SK-N-SH treated with all-trans-retinoic acid at 6 μM for 48 hours (cell line): ENCODE measurements at regions not wholly inside any gene's neighbourhood (a gene's known extent, or its start where the extent isn't known, plus 50 kb on each side); places are given as distances from the start of the nearest gene placed in this dataset.

ENCODE experiments used
- ATAC-seq: fragments of 200-7000 bp; cut with Tn5 transposase; 3 replicates; pipeline ENCODE4 v1.9.1; 2020; ENCODE audit warnings: mild to moderate bottlenecking, moderate library complexity
- BACH2 ChIP-seq: fragments of 250-450 bp; sonication (Bioruptor Pico); IDR thresholded peaks from 2 replicates; pipeline ENCODE4 v1.9.0; 2021; ENCODE audit warnings: mild to moderate bottlenecking, borderline replicate concordance
- CSDC2 ChIP-seq: fragments of 250-450 bp; sonication (Bioruptor Pico); IDR thresholded peaks from 2 replicates; pipeline ENCODE4 v1.5.0; 2020; ENCODE audit warnings: mild to moderate bottlenecking, moderate library complexity
- GLIS3 ChIP-seq: fragments of 250-450 bp; sonication (Bioruptor Pico); IDR thresholded peaks from 2 replicates; pipeline ENCODE4 v1.5.0; 2020; ENCODE audit warnings: mild to moderate bottlenecking, moderate library complexity
- ISL1 ChIP-seq: fragments of 250-450 bp; sonication (Bioruptor Pico); IDR thresholded peaks from 2 replicates; pipeline ENCODE4 v2.1.2; 2022; ENCODE audit warnings: mild to moderate bottlenecking, moderate library complexity
- OSR1 ChIP-seq: fragments of 250-450 bp; sonication (Bioruptor Pico); IDR thresholded peaks from 2 replicates; pipeline ENCODE4 v1.8.0; 2022; ENCODE audit warnings: moderate library complexity, mild to moderate bottlenecking, inconsistent platforms
- PPARA ChIP-seq: fragments of 250-450 bp; sonication (Bioruptor Pico); IDR thresholded peaks from 2 replicates; pipeline ENCODE4 v1.5.0; 2020; ENCODE audit warnings: mild to moderate bottlenecking, borderline replicate concordance
- RARB ChIP-seq: fragments of 250-450 bp; sonication (Bioruptor Pico); IDR thresholded peaks from 2 replicates; pipeline ENCODE4 v1.8.0; 2021; ENCODE audit warnings: mild to moderate bottlenecking, moderate library complexity
- TCF4 ChIP-seq: fragments of 250-450 bp; sonication (Bioruptor Pico); IDR thresholded peaks from 2 replicates; pipeline ENCODE4 v1.8.0; 2021; ENCODE audit warnings: mild to moderate bottlenecking, moderate library complexity, borderline replicate concordance
- TOX ChIP-seq: fragments of 250-450 bp; sonication (Bioruptor Pico); IDR thresholded peaks from 2 replicates; pipeline ENCODE4 v1.8.0; 2021; ENCODE audit warnings: mild to moderate bottlenecking, moderate library complexity, borderline replicate concordance
- ZC3H10 ChIP-seq: fragments of 250-450 bp; sonication (Bioruptor Pico); IDR thresholded peaks from 2 replicates; pipeline ENCODE4 v1.5.1; 2021; ENCODE audit warnings: mild to moderate bottlenecking, moderate library complexity
- ZFP30 ChIP-seq: fragments of 450-650 bp; formaldehyde crosslinking; IDR thresholded peaks from 2 replicates; pipeline ENCODE4 v1.5.0; 2022; ENCODE audit warnings: mild to moderate bottlenecking, moderate library complexity
- ZNF565 ChIP-seq: fragments of 450-650 bp; formaldehyde crosslinking; conservative IDR thresholded peaks from 2 replicates; pipeline ENCODE4 v1.5.0; 2020; ENCODE audit warnings: low read depth, mild to moderate bottlenecking, moderate library complexity
- ZNF70 ChIP-seq: fragments of 450-650 bp; formaldehyde crosslinking; IDR thresholded peaks from 2 replicates; pipeline ENCODE4 v1.5.0; 2020; ENCODE audit warnings: mild to moderate bottlenecking, moderate library complexity
- ZNF8 ChIP-seq: fragments of 450-650 bp; formaldehyde crosslinking; IDR thresholded peaks from 2 replicates; pipeline ENCODE4 v1.5.0; 2020; ENCODE audit warnings: mild to moderate bottlenecking, moderate library complexity
- TF ChIP-seq, protein P1 (sequence below): fragments of 250-450 bp; sonication (Bioruptor Pico); IDR thresholded peaks from 2 replicates; pipeline ENCODE4 v1.5.1; 2021; ENCODE audit warnings: mild to moderate bottlenecking, moderate library complexity
- TF ChIP-seq, protein P2 (sequence below): fragments of 250-450 bp; sonication (Bioruptor Pico); IDR thresholded peaks from 2 replicates; pipeline ENCODE4 v1.5.1; 2020; ENCODE audit warnings: low read depth, mild to moderate bottlenecking, moderate library complexity
- TF ChIP-seq, protein P3 (sequence below): fragments of 250-450 bp; sonication (Bioruptor Pico); IDR thresholded peaks from 2 replicates; pipeline ENCODE4 v1.8.0; 2021; ENCODE audit warnings: low read depth, mild to moderate bottlenecking, moderate library complexity, borderline replicate concordance
- TF ChIP-seq, protein P4 (sequence below): fragments of 250-450 bp; sonication (Bioruptor Pico); IDR thresholded peaks from 2 replicates; pipeline ENCODE4 v1.5.0; 2020; ENCODE audit warnings: mild to moderate bottlenecking, moderate library complexity

DNA sequence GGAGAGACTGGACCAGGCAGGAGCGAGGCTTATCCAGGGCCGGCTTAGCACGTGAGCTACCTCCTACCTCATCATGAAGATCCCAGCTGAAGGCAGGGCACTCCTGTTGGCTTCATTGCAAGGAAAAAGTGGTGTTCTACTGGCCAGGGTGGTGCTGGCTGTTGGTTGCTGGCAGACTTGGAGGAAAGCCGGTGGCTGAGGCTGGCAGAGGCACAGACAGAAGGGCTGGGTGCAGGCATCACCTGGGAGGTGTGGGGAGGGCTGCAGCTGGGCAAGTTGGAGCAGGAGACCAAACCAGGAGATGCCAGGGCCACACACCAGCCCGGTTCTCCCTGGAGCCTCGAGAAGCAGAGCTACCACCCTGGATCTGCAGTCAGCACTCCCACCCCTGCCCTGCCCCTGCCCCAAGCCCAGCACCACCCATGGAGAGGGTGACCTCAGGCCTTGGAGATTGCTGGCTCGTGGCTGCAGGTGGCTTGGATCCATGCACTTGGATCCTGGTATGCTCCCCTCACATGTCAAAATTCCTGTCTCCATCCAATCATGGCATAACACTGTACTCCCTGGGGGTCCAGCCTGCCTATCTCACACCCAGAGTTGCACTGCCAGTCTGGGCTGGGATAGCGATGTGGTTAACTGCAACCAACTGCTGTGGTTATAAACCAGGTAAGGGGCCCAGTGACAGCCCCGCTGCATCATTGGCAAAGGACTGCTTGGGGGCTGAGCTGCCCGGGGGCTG, 49.7 kb downstream of the GLI2 start:
- ATAC-seq: no peak
- TF ChIP-seq PPARA (CRISPR knock-in tag) (no peak), ISL1 (CRISPR knock-in tag) (no peak), ZNF565 (CRISPR knock-in tag) (no peak), ZNF70 (CRISPR knock-in tag) (no peak), RARB (CRISPR knock-in tag) (no peak), BACH2 (CRISPR knock-in tag) (no peak), TCF4 (CRISPR knock-in tag) (no peak), ZC3H10 (CRISPR knock-in tag) (no peak), GLIS3 (CRISPR knock-in tag) (no peak), CSDC2 (CRISPR knock-in tag) (no peak)
- TF ChIP-seq, protein P1, sequence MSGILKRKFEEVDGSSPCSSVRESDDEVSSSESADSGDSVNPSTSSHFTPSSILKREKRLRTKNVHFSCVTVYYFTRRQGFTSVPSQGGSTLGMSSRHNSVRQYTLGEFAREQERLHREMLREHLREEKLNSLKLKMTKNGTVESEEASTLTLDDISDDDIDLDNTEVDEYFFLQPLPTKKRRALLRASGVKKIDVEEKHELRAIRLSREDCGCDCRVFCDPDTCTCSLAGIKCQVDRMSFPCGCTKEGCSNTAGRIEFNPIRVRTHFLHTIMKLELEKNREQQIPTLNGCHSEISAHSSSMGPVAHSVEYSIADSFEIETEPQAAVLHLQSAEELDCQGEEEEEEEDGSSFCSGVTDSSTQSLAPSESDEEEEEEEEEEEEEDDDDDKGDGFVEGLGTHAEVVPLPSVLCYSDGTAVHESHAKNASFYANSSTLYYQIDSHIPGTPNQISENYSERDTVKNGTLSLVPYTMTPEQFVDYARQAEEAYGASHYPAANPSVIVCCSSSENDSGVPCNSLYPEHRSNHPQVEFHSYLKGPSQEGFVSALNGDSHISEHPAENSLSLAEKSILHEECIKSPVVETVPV: no peak
- TF ChIP-seq, protein P2, sequence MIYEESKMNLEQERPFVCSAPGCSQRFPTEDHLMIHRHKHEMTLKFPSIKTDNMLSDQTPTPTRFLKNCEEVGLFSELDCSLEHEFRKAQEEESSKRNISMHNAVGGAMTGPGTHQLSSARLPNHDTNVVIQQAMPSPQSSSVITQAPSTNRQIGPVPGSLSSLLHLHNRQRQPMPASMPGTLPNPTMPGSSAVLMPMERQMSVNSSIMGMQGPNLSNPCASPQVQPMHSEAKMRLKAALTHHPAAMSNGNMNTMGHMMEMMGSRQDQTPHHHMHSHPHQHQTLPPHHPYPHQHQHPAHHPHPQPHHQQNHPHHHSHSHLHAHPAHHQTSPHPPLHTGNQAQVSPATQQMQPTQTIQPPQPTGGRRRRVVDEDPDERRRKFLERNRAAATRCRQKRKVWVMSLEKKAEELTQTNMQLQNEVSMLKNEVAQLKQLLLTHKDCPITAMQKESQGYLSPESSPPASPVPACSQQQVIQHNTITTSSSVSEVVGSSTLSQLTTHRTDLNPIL (CRISPR knock-in tag): no peak
- TF ChIP-seq, protein P3, sequence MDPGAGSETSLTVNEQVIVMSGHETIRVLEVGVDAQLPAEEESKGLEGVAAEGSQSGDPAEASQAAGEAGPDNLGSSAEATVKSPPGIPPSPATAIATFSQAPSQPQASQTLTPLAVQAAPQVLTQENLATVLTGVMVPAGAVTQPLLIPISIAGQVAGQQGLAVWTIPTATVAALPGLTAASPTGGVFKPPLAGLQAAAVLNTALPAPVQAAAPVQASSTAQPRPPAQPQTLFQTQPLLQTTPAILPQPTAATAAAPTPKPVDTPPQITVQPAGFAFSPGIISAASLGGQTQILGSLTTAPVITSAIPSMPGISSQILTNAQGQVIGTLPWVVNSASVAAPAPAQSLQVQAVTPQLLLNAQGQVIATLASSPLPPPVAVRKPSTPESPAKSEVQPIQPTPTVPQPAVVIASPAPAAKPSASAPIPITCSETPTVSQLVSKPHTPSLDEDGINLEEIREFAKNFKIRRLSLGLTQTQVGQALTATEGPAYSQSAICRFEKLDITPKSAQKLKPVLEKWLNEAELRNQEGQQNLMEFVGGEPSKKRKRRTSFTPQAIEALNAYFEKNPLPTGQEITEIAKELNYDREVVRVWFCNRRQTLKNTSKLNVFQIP: no peak

DNA sequence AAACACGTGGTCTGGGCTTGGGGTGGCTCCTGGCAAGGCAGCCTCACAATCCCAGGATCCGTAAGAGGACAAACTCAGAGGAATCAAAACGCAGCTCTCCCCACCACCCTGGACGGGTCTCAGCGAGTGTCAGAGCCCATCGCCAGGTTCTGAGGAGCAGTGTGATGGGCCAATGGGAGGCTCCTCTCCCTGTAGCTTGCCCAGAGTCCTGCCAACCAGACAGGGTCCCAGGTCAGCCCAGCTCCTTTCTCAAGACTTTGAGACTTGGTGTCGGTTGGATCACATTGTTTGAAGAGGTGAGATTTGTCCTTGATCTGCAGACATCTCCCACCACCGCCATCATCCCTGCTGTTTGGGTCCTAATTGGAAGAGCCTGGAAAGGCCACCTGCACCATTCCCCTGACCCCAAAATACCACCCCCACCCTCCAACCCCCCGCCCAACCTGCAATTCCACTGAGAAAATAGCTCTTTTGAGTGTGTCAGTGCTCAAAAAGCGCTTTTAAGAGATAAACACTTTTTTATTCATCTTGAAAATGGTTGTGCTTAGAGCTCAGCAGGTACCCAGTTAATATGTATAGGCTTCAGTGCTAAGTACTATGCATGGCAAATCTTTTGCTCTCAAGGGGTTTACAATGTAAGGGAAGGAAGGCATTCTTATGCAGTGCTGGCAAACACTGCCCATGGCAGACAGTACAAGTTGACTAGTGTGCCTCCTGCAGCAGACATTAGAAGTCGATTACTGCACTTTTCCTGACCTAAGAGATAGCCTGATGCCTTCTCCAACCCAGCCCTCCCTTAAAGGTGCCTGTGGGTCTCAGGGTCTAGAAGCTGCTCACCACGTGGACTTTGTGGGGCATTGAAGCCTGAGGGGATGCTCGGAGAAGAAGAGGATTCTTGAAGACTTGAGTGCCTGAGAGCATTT, 50.6 kb downstream of the GLI2 start:
- TF ChIP-seq PPARA (CRISPR knock-in tag) (no peak), RARB (CRISPR knock-in tag) (no peak)
- no peak for ATAC-seq

DNA sequence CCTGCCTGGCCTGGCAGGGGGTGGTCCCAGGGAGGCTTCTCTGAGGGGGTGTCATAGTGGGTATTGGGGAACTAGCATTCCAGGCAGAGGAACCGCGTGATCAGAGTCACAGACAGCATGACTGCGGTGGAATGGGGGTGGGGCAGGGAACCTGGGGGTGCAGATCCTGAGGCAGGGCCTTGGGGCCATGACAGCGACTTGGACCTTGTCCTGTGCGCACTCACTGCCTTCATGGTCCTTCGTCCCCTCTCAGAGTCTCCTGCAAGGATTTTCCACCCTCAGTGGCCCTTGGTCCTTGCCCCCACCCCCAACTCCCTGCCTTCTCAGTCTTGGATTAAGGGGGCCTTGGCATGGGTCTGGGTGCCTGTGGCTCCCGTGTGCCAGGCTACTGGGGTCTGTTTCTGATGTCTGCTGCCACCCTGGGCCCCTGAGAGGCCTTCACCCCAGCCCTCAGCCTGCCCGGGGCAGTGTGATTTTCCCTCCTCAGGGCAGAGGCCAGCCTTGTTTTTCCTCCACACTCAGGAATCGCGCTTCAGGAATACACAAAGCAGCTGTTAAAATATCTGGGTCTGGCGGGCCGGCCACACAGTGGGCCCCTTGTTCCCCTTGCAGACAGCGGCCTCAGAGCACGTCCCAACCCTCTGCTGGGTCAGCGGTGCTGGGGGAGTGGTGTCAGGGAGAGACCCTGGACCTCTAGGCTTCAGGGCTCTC, 51.6 kb downstream of the GLI2 start:
- TF ChIP-seq OSR1 (CRISPR knock-in tag): no peak
- TF ChIP-seq, protein P2 (CRISPR knock-in tag): no peak
- TF ChIP-seq ZNF565 (CRISPR knock-in tag): no peak
- TF ChIP-seq ZNF8 (CRISPR knock-in tag): no peak
- TF ChIP-seq GLIS3 (CRISPR knock-in tag): no peak
- TF ChIP-seq ZFP30 (CRISPR knock-in tag): no peak
- TF ChIP-seq TOX (CRISPR knock-in tag): no peak
- TF ChIP-seq, all 23 proteins: peak for 0
- ATAC-seq: no peak

DNA sequence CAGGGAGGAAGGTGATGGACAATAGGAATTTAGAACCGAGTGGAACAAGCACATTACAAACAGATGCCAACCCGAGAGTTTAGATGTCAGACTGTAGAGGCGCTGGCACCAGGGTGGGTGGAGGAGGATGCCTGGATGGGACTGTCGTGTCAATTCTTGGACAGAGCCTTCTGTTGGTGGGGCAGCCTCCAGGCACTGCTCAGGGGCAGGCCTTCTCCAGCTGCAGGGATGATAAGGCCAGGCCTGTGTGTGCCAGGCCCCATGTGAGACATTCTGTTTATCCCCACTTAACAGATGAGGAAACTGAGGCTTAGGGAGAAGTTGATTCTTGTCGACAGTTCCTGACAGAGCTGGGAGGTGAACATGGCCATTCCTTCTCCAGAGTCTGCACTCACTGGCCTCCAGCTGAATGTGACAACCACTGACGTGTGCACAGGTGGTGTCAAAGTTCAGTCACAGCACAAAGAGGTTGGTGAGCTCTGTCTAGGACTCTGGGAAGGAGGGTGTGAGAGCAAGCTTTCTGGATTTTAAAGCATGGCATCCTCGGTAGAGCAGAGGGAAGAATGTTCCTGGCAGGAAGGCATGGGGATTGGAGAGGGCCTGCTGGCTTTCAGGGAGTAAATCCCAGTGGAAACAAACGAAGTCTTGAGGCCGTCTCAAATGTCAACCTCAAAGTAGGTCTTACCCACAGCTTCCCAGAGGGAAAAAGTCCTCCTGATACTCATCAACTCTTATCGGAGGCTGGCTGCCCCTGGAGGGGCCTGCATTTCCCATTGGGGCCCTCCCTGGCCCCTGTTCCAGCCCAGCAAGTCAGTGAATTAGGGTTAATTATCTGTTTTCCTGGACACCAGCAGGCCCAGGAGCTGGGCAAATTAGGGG, 52.4 kb downstream of the GLI2 start:
- no peak for TF ChIP-seq ZNF8 (CRISPR knock-in tag)
- TF ChIP-seq, protein P4, sequence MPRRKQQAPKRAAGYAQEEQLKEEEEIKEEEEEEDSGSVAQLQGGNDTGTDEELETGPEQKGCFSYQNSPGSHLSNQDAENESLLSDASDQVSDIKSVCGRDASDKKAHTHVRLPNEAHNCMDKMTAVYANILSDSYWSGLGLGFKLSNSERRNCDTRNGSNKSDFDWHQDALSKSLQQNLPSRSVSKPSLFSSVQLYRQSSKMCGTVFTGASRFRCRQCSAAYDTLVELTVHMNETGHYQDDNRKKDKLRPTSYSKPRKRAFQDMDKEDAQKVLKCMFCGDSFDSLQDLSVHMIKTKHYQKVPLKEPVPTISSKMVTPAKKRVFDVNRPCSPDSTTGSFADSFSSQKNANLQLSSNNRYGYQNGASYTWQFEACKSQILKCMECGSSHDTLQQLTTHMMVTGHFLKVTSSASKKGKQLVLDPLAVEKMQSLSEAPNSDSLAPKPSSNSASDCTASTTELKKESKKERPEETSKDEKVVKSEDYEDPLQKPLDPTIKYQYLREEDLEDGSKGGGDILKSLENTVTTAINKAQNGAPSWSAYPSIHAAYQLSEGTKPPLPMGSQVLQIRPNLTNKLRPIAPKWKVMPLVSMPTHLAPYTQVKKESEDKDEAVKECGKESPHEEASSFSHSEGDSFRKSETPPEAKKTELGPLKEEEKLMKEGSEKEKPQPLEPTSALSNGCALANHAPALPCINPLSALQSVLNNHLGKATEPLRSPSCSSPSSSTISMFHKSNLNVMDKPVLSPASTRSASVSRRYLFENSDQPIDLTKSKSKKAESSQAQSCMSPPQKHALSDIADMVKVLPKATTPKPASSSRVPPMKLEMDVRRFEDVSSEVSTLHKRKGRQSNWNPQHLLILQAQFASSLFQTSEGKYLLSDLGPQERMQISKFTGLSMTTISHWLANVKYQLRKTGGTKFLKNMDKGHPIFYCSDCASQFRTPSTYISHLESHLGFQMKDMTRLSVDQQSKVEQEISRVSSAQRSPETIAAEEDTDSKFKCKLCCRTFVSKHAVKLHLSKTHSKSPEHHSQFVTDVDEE: no peak
- TF ChIP-seq, protein P1: no peak
- TF ChIP-seq, protein P2 (CRISPR knock-in tag): no peak
- no peak for TF ChIP-seq GLIS3 (CRISPR knock-in tag)
- no peak for ATAC-seq
